ENCODE measurements at regions not wholly inside any gene's neighbourhood (a gene's known extent, or its start where the extent isn't known, plus 50 kb on each side); places are given as distances from the start of the nearest gene placed in this dataset.

DNA sequence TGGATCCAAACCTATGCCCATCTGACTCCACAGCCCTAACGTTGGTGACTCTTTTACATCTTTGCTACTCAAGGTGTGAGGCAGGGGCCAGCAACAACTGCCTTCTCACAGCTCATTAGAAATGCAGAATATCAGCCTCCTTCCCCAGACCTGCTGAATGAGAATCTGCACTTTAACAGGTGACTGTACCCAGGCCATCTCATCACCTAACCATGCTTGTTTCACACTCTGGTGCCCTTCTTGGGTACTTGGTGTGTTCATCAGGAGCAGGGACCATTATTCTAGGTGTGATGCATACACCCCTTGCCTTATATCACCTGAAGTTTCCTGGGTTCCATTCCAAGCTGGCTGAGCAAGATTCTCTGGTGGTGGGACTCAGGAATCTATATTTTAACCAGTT is 196.3 kb upstream of the LMCD1 start:
- Histone ChIP-seq H3K9me3 (ENCODE audit: control insufficient read depth, insufficient read depth, low read length) (no peaks in the 10 kb centered on the region), H3K4me2 (ENCODE audit: low read length) (no peak overlapping the region), H3K36me3 (ENCODE audit: control insufficient read depth, low read length) (no peaks in the 10 kb centered on the region), H3K4me3 (ENCODE audit: low read length) (no peak overlapping the region), H3F3A (ENCODE audit: control insufficient read depth, insufficient read depth) (no peaks in the 10 kb centered on the region), H4K20me1 (ENCODE audit: control insufficient read depth, insufficient read depth, low read depth, low read length) (no peaks in the 10 kb centered on the region), H3K9me2 (replicated peaks; ENCODE audit: control insufficient read depth, low read length) (no peaks in the 10 kb centered on the region), H3K79me2 (ENCODE audit: control insufficient read depth, low read length) (no peaks in the 10 kb centered on the region), H3K27me3 (ENCODE audit: control insufficient read depth, low read length) (no peaks in the 10 kb centered on the region), H3K27ac (ENCODE audit: low read depth, low read length) (no peak overlapping the region), H3K4me1 (ENCODE audit: control insufficient read depth, low read length) (no peaks in the 10 kb centered on the region)
- TF ChIP-seq EZH2phosphoT487 (IDR thresholded peaks at IDR 0.05; ENCODE audit: borderline replicate concordance, low read length) = no peak
- TF ChIP-seq, protein P1, sequence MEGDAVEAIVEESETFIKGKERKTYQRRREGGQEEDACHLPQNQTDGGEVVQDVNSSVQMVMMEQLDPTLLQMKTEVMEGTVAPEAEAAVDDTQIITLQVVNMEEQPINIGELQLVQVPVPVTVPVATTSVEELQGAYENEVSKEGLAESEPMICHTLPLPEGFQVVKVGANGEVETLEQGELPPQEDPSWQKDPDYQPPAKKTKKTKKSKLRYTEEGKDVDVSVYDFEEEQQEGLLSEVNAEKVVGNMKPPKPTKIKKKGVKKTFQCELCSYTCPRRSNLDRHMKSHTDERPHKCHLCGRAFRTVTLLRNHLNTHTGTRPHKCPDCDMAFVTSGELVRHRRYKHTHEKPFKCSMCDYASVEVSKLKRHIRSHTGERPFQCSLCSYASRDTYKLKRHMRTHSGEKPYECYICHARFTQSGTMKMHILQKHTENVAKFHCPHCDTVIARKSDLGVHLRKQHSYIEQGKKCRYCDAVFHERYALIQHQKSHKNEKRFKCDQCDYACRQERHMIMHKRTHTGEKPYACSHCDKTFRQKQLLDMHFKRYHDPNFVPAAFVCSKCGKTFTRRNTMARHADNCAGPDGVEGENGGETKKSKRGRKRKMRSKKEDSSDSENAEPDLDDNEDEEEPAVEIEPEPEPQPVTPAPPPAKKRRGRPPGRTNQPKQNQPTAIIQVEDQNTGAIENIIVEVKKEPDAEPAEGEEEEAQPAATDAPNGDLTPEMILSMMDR (IDR thresholded peaks at IDR 0.05; ENCODE audit: low read depth, low read length, poor library complexity, severe bottlenecking) = no peak

DNA sequence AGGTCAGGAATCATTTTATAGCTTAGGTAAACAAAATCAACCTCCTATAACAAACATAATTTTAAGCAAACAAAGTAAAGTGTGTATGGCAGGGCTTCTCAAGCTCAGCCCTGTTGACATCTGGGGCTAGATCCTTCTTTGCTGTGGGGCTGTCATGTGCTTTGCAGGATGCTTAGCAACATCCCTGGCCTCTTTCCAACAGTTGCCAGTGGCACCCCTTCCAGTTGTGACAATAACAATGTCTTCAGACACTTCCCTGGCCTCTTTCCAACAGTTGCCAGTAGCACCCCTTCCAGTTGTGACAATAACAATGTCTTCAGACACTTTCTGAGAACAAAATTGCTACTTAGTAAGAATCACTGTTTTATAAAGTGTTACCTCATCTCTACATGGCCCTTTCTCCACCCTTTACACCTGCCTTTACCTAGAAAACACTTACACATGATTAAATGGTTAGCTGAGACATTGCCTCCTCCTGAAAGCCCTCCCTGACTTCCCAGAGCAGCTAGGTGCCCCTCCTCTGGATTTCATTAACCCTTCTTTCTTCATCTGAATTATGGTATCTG is 194.0 kb upstream of the LMCD1 start:
- no peak overlapping the region for H3K27ac ChIP-seq (ENCODE audit: low read depth, low read length)
- no peak overlapping the region for H3K4me2 ChIP-seq (ENCODE audit: low read length)
- H3K9me3 ChIP-seq (ENCODE audit: control insufficient read depth, insufficient read depth, low read length) = no peaks in the 10 kb centered on the region
- no peaks in the 10 kb centered on the region for H3K36me3 ChIP-seq (ENCODE audit: control insufficient read depth, low read length)
- H3K9me2 ChIP-seq (replicated peaks; ENCODE audit: control insufficient read depth, low read length) = no peaks in the 10 kb centered on the region
- no peaks in the 10 kb centered on the region for H4K20me1 ChIP-seq (ENCODE audit: control insufficient read depth, insufficient read depth, low read depth, low read length)
- H3K4me1 ChIP-seq (ENCODE audit: control insufficient read depth, low read length) = no peaks in the 10 kb centered on the region
- TF ChIP-seq, protein P1 (IDR thresholded peaks at IDR 0.05; ENCODE audit: low read depth, low read length, poor library complexity, severe bottlenecking) = no peak
- TF ChIP-seq EZH2phosphoT487 (IDR thresholded peaks at IDR 0.05; ENCODE audit: borderline replicate concordance, low read length) = no peak
- H3K27me3 ChIP-seq (ENCODE audit: control insufficient read depth, low read length) = no peaks in the 10 kb centered on the region
- no peak overlapping the region for H3K4me3 ChIP-seq (ENCODE audit: low read length)
- H3K79me2 ChIP-seq (ENCODE audit: control insufficient read depth, low read length) = no peaks in the 10 kb centered on the region
- no peaks in the 10 kb centered on the region for H3F3A ChIP-seq (ENCODE audit: control insufficient read depth, insufficient read depth)

DNA sequence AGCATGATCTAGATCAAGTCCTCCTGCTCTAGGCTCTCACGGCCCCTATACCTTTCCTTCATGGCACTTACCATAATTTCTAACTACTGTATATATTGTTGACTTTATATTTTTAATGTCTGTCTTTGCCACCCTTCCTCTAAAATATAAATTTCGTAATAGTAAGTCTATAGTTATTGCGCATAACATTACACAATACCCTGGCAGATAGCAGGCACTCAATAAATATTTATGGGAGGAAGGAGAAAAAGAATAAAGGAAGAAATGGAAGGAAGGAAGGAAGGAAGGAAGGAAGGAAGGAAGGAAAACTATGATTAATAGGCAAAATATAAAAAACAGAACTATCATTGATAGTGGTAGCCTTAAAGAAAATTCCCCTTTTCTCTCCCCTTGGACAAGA is 190.3 kb upstream of the LMCD1 start:
- H3F3A ChIP-seq (ENCODE audit: control insufficient read depth, insufficient read depth) = no peaks in the 10 kb centered on the region
- H3K79me2 ChIP-seq (ENCODE audit: control insufficient read depth, low read length) = no peaks in the 10 kb centered on the region
- no peak for TF ChIP-seq EZH2phosphoT487 (IDR thresholded peaks at IDR 0.05; ENCODE audit: borderline replicate concordance, low read length)
- TF ChIP-seq, protein P1 (IDR thresholded peaks at IDR 0.05; ENCODE audit: low read depth, low read length, poor library complexity, severe bottlenecking) = no peak
- no peaks in the 10 kb centered on the region for H3K9me3 ChIP-seq (ENCODE audit: control insufficient read depth, insufficient read depth, low read length)
- H3K4me1 ChIP-seq (ENCODE audit: control insufficient read depth, low read length) = no peaks in the 10 kb centered on the region
- H3K27ac ChIP-seq (ENCODE audit: low read depth, low read length) = no peak overlapping the region
- no peak overlapping the region for H3K4me2 ChIP-seq (ENCODE audit: low read length)
- H4K20me1 ChIP-seq (ENCODE audit: control insufficient read depth, insufficient read depth, low read depth, low read length) = no peaks in the 10 kb centered on the region
- no peaks in the 10 kb centered on the region for H3K27me3 ChIP-seq (ENCODE audit: control insufficient read depth, low read length)
- H3K4me3 ChIP-seq (ENCODE audit: low read length) = no peak overlapping the region
- no peaks in the 10 kb centered on the region for H3K36me3 ChIP-seq (ENCODE audit: control insufficient read depth, low read length)
- no peaks in the 10 kb centered on the region for H3K9me2 ChIP-seq (replicated peaks; ENCODE audit: control insufficient read depth, low read length)

Measured in DOHH2 (cell line).